ENCODE measurements at regions not wholly inside any gene's neighbourhood (a gene's known extent, or its start where the extent isn't known, plus 50 kb on each side); places are given as distances from the start of the nearest gene placed in this dataset.

- TF ChIP-seq, protein P1, sequence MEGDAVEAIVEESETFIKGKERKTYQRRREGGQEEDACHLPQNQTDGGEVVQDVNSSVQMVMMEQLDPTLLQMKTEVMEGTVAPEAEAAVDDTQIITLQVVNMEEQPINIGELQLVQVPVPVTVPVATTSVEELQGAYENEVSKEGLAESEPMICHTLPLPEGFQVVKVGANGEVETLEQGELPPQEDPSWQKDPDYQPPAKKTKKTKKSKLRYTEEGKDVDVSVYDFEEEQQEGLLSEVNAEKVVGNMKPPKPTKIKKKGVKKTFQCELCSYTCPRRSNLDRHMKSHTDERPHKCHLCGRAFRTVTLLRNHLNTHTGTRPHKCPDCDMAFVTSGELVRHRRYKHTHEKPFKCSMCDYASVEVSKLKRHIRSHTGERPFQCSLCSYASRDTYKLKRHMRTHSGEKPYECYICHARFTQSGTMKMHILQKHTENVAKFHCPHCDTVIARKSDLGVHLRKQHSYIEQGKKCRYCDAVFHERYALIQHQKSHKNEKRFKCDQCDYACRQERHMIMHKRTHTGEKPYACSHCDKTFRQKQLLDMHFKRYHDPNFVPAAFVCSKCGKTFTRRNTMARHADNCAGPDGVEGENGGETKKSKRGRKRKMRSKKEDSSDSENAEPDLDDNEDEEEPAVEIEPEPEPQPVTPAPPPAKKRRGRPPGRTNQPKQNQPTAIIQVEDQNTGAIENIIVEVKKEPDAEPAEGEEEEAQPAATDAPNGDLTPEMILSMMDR (conservative IDR thresholded peaks at IDR 0.05; ENCODE audit: low read length) = no peak
- TF ChIP-seq EZH2phosphoT487 (IDR thresholded peaks at IDR 0.05; ENCODE audit: borderline replicate concordance, low read depth, low read length) = no peak
Measured at GRCh38 chr2:192253692-192254091, 59.0 kb upstream of the TMEFF2 start.
